Osteocyte (in vitro differentiated cells): ENCODE measurements at regions not wholly inside any gene's neighbourhood (a gene's known extent, or its start where the extent isn't known, plus 50 kb on each side); places are given as distances from the start of the nearest gene placed in this dataset.

Experiments
- DNase-seq: peaks from one replicate; pipeline ENCODE4 v3.0.0; 2021; ENCODE audit warnings: mixed read lengths; ENCODE audit not compliant: unreplicated experiment; ENCODE audit errors: extremely low spot score
- H3K27ac Mint-ChIP-seq: one replicate; pipeline ENCODE4 v1.8.0; 2021; ENCODE audit warnings: mild to moderate bottlenecking, mixed read lengths; ENCODE audit not compliant: unreplicated experiment
- H3K27me3 Mint-ChIP-seq: one replicate; pipeline ENCODE4 v1.8.0; 2021; ENCODE audit warnings: mixed read lengths; ENCODE audit not compliant: unreplicated experiment
- H3K36me3 Mint-ChIP-seq: one replicate; pipeline ENCODE4 v1.8.0; 2021; ENCODE audit warnings: mixed read lengths; ENCODE audit not compliant: unreplicated experiment
- H3K4me1 Mint-ChIP-seq: one replicate; pipeline ENCODE4 v1.8.0; 2021; ENCODE audit warnings: mixed read lengths; ENCODE audit not compliant: unreplicated experiment
- H3K4me3 Mint-ChIP-seq: one replicate; pipeline ENCODE4 v1.8.0; 2021; ENCODE audit warnings: mild to moderate bottlenecking, moderate library complexity, mixed read lengths; ENCODE audit not compliant: unreplicated experiment
- H3K9me3 Mint-ChIP-seq: one replicate; pipeline ENCODE4 v1.8.0; 2021; ENCODE audit warnings: mixed read lengths; ENCODE audit not compliant: unreplicated experiment
- TF ChIP-seq, protein P1 (sequence below): fragments of 200-600 bp; sonication (generic); IDR thresholded peaks from 2 replicates; pipeline ENCODE4 v1.5.0; 2021; ENCODE audit warnings: antibody characterized with exemption, mild to moderate bottlenecking, moderate library complexity

- DNase-seq, result no peak
- Mint-ChIP-seq H3K27me3 (no peaks in the 10 kb centered on the region), H3K4me3 (no peak overlapping the region), H3K4me1 (peaks cover 17% of the 10 kb centered on the region), H3K36me3 (no peaks in the 10 kb centered on the region), H3K9me3 (no peaks in the 10 kb centered on the region), H3K27ac (no peak overlapping the region)
- TF ChIP-seq, protein P1, sequence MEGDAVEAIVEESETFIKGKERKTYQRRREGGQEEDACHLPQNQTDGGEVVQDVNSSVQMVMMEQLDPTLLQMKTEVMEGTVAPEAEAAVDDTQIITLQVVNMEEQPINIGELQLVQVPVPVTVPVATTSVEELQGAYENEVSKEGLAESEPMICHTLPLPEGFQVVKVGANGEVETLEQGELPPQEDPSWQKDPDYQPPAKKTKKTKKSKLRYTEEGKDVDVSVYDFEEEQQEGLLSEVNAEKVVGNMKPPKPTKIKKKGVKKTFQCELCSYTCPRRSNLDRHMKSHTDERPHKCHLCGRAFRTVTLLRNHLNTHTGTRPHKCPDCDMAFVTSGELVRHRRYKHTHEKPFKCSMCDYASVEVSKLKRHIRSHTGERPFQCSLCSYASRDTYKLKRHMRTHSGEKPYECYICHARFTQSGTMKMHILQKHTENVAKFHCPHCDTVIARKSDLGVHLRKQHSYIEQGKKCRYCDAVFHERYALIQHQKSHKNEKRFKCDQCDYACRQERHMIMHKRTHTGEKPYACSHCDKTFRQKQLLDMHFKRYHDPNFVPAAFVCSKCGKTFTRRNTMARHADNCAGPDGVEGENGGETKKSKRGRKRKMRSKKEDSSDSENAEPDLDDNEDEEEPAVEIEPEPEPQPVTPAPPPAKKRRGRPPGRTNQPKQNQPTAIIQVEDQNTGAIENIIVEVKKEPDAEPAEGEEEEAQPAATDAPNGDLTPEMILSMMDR, result no peak
These were observed 54.5 kb upstream of the GPR45 start for GRCh38 chr2:105186967-105187498.

DNA sequence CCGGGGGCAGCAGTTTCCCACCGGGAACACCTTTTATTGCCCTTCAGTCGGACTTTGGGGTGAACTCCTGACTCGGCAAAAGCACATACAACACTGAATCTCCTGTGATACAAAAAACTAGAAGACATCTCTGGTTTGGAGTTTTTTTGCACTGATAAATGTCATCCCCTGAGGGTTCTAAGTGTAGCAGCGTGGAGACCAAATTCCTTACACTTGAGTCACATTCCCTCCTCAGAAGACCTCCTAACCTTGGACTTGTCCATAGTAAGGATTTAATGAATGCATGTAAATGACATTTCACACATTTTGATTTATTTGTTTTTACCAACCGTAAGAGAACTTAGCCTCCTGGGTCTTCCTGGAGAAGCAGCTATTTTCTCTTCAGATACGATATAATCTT, 54.0 kb upstream of the GPR45 start:
- DNase-seq, result no peak
- H3K4me1 Mint-ChIP-seq, result peaks cover 17% of the 10 kb centered on the region
- TF ChIP-seq, protein P1, result no peak
- no peaks in the 10 kb centered on the region for H3K9me3 Mint-ChIP-seq
- no peak overlapping the region for H3K4me3 Mint-ChIP-seq
- H3K36me3 Mint-ChIP-seq, result no peaks in the 10 kb centered on the region
- H3K27me3 Mint-ChIP-seq, result peaks cover under 1% of the 10 kb centered on the region
- H3K27ac Mint-ChIP-seq, result no peak overlapping the region

DNA sequence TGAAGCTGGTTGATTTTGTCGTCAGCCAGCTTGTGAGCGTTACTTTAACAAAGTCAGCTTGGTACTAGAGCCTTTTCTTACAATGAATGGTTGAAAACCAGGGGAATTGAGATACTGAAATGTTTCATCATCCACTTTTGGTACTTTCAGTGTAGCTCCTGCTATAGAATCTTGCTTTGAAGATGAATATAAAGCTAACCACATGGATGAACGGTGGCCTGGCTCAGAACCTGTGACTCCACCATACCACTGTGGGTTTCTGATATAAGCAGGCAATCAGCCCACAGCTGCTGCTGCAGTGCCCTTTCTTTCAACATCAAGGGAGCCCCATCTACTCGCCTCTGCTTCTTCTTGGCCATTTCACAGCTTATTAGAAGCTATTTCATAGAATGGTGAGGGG, 53.2 kb upstream of the GPR45 start:
- TF ChIP-seq, protein P1, result no peak
- H3K27me3 Mint-ChIP-seq, result peaks cover 6% of the 10 kb centered on the region
- H3K4me3 Mint-ChIP-seq, result no peak overlapping the region
- H3K9me3 Mint-ChIP-seq, result no peaks in the 10 kb centered on the region
- no peak for DNase-seq
- H3K4me1 Mint-ChIP-seq, result peaks cover 17% of the 10 kb centered on the region
- no peaks in the 10 kb centered on the region for H3K36me3 Mint-ChIP-seq
- no peak overlapping the region for H3K27ac Mint-ChIP-seq
